LNCaP clone FGC (cell line): ENCODE measurements at regions not wholly inside any gene's neighbourhood (a gene's known extent, or its start where the extent isn't known, plus 50 kb on each side); places are given as distances from the start of the nearest gene placed in this dataset.

Experiments
- DNase-seq: peaks from one replicate; pipeline ENCODE4 v3.0.0-alpha.2; 2011; ENCODE audit warnings: low read depth
- H3K4me3 ChIP-seq: 2 replicates; pipeline ENCODE4 v1.5.1; 2011; ENCODE audit warnings: mild to moderate bottlenecking, low read depth, low read length, control low read depth
- CTCF ChIP-seq: IDR thresholded peaks from 2 replicates; pipeline ENCODE4 v1.5.1; 2012; ENCODE audit warnings: mild to moderate bottlenecking; ENCODE audit not compliant: control insufficient read depth, insufficient read depth; ENCODE audit errors: extremely low read depth

GRCh38 chr12:72133497-72134055 lies 138.6 kb upstream of the TRHDE start:
- no peak overlapping the region for H3K4me3 ChIP-seq
- TF ChIP-seq CTCF = peak; percentile 57
- DNase-seq = no peak

- TF ChIP-seq CTCF = no peak
- DNase-seq = no peak
- no peak overlapping the region for H3K4me3 ChIP-seq
Observed at GRCh38 chr12:72134246-72135020, 137.7 kb upstream of the TRHDE start.

GRCh38 chr12:72135021-72135301 lies 137.2 kb upstream of the TRHDE start:
- TF ChIP-seq CTCF = no peak
- no peak overlapping the region for H3K4me3 ChIP-seq
- DNase-seq = no peak

- no peak overlapping the region for H3K4me3 ChIP-seq
- DNase-seq = no peak
- no peak for TF ChIP-seq CTCF
Observed at GRCh38 chr12:72136792-72137191, 135.4 kb upstream of the TRHDE start.

- H3K4me3 ChIP-seq = no peak overlapping the region
- no peak for TF ChIP-seq CTCF
- DNase-seq = no peak
Observed at GRCh38 chr12:72139411-72139810, 132.8 kb upstream of the TRHDE start.

- TF ChIP-seq CTCF = no peak
- H3K4me3 ChIP-seq = no peak overlapping the region
- DNase-seq = no peak
Observed at GRCh38 chr12:72141381-72141780, 130.8 kb upstream of the TRHDE start.

GRCh38 chr12:72144553-72144952 lies 127.6 kb upstream of the TRHDE start:
- H3K4me3 ChIP-seq = no peak overlapping the region
- TF ChIP-seq CTCF = no peak
- no peak for DNase-seq
